Smooth muscle cell (in vitro differentiated cells): ENCODE measurements at regions not wholly inside any gene's neighbourhood (a gene's known extent, or its start where the extent isn't known, plus 50 kb on each side); places are given as distances from the start of the nearest gene placed in this dataset.
A peak's percentile ranks its signal among the peaks of the same experiment; 100 is the strongest.
"Not testable (repeated sequence)": the region's sequence is repeated elsewhere in the genome, so short reads cannot be mapped to it uniquely, and the experiment has no call there.

ENCODE experiments used
- DNase-seq: peaks from one replicate; lab custom pipeline; 2025; ENCODE audit not compliant: unreplicated experiment; lab: John Stamatoyannopoulos, UW
- H2AFZ ChIP-seq: fragments of 200-600 bp; sonication (generic); 2 replicates; pipeline ENCODE4 v1.6.0; 2016; ENCODE audit warnings: antibody characterized with exemption, low read depth, mild to moderate bottlenecking
- H3F3A ChIP-seq: fragments of 200-600 bp; sonication (generic); 2 replicates; pipeline ENCODE4 v1.6.0; 2017; ENCODE audit warnings: antibody characterized with exemption, low read depth
- H3K27ac ChIP-seq: fragments of 200-600 bp; sonication (generic); 2 replicates; pipeline ENCODE4 v1.5.1; 2016; ENCODE audit warnings: low read depth, mild to moderate bottlenecking
- H3K27me3 ChIP-seq: fragments of 200-600 bp; sonication (generic); 2 replicates; pipeline ENCODE4 v1.6.1; 2016; ENCODE audit warnings: low read depth, mild to moderate bottlenecking
- H3K36me3 ChIP-seq: fragments of 200-600 bp; sonication (generic); 2 replicates; pipeline ENCODE4 v1.5.1; 2016; ENCODE audit warnings: low read depth
- H3K4me1 ChIP-seq: fragments of 200-600 bp; sonication (generic); 2 replicates; pipeline ENCODE4 v1.5.1; 2016; ENCODE audit warnings: low read depth
- H3K4me2 ChIP-seq: fragments of 200-600 bp; sonication (generic); 2 replicates; pipeline ENCODE4 v1.6.0; 2016; ENCODE audit warnings: mild to moderate bottlenecking
- H3K4me3 ChIP-seq: fragments of 200-600 bp; sonication (generic); 2 replicates; pipeline ENCODE4 v1.5.1; 2016; ENCODE audit warnings: mild to moderate bottlenecking
- H3K79me2 ChIP-seq: fragments of 200-600 bp; sonication (generic); 2 replicates; pipeline ENCODE4 v1.6.0; 2016; ENCODE audit warnings: low read depth, mild to moderate bottlenecking
- H3K9ac ChIP-seq: fragments of 200-600 bp; sonication (generic); 2 replicates; pipeline ENCODE4 v1.6.0; 2016; ENCODE audit warnings: low read depth
- H3K9me3 ChIP-seq: fragments of 200-600 bp; sonication (generic); replicated peaks from 2 replicates; pipeline ENCODE4 v1.5.1; 2016; ENCODE audit warnings: low read depth
- H4K20me1 ChIP-seq: fragments of 200-600 bp; sonication (generic); 2 replicates; pipeline ENCODE4 v1.6.0; 2016; ENCODE audit warnings: low read depth
- whole genome bisulfite sequencing: methylation state at CpG from one replicate; pipeline ENCODE4 v1.1.7; 2016; ENCODE audit warnings: low lambda C conversion rate; 5-methylcytosine and 5-hydroxymethylcytosine counted together
- TF ChIP-seq, protein P1 (sequence below): fragments of 200-600 bp; sonication (generic); IDR thresholded peaks from 2 replicates; pipeline ENCODE4 v1.5.1; 2017; ENCODE audit warnings: borderline replicate concordance, mild to moderate bottlenecking, antibody characterized with exemption; ENCODE audit not compliant: insufficient read depth, poor library complexity, severe bottlenecking

DNA sequence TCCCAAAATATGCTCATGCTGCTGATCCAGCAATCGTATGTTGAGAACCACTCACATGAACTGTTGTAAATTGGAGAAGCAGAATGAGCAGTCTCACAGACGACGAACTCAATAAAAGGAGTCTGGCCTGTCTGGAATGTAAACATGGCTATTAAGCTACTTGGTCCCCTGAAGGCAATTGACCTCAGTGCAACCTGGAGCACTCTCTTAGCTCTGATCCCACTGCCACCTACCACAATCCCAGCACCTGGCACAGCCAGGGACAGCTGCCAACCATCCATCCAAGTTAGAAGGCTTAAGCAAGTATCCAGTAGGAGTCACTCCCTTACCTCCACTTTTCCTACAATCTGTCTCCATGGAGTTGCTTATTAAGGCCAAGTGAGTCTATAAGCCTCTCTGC is 406.9 kb upstream of the CLEC14A start:
- Histone ChIP-seq H3K4me1 (no peaks in the 10 kb centered on the region), H3K27ac (no peak overlapping the region), H3K9me3 (no peaks in the 10 kb centered on the region), H3K9ac (no peak overlapping the region), H2AFZ (peak overlapping the region; percentile 34), H3K4me3 (no peak overlapping the region), H3F3A (no peaks in the 10 kb centered on the region), H3K79me2 (no peaks in the 10 kb centered on the region), H4K20me1 (no peaks in the 10 kb centered on the region), H3K36me3 (no peaks in the 10 kb centered on the region), H3K27me3 (no peaks in the 10 kb centered on the region), H3K4me2 (no peak overlapping the region)
- WGBS, result 18% methylated on average over 3 of the region's 3 CpGs
- TF ChIP-seq, protein P1, sequence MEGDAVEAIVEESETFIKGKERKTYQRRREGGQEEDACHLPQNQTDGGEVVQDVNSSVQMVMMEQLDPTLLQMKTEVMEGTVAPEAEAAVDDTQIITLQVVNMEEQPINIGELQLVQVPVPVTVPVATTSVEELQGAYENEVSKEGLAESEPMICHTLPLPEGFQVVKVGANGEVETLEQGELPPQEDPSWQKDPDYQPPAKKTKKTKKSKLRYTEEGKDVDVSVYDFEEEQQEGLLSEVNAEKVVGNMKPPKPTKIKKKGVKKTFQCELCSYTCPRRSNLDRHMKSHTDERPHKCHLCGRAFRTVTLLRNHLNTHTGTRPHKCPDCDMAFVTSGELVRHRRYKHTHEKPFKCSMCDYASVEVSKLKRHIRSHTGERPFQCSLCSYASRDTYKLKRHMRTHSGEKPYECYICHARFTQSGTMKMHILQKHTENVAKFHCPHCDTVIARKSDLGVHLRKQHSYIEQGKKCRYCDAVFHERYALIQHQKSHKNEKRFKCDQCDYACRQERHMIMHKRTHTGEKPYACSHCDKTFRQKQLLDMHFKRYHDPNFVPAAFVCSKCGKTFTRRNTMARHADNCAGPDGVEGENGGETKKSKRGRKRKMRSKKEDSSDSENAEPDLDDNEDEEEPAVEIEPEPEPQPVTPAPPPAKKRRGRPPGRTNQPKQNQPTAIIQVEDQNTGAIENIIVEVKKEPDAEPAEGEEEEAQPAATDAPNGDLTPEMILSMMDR, result no peak
- no peak for DNase-seq

- no peaks in the 10 kb centered on the region for H3F3A ChIP-seq
- no peaks in the 10 kb centered on the region for H3K4me1 ChIP-seq
- TF ChIP-seq, protein P1, result no peak
These were observed 390.5 kb upstream of the CLEC14A start for GRCh38 chr14:38646391-38646790.

GRCh38 chr14:38634913-38635312 is 379.0 kb upstream of the CLEC14A start:
- not testable (repeated sequence) for H3K36me3 ChIP-seq, H3K4me1 ChIP-seq, H3K27ac ChIP-seq, H3F3A ChIP-seq, H3K9ac ChIP-seq, H3K27me3 ChIP-seq, H3K4me2 ChIP-seq, DNase-seq, H3K79me2 ChIP-seq, H3K4me3 ChIP-seq, H3K9me3 ChIP-seq, H2AFZ ChIP-seq, H4K20me1 ChIP-seq
- WGBS, result 96% methylated on average over 19 of the region's 19 CpGs

More at GRCh38 chr14:38646391-38646790, 390.5 kb upstream of the CLEC14A start:
- Histone ChIP-seq H3K27me3 (no peaks in the 10 kb centered on the region), H3K36me3 (no peaks in the 10 kb centered on the region), H4K20me1 (no peaks in the 10 kb centered on the region), H3K9ac (no peak overlapping the region), H2AFZ (no peak overlapping the region), H3K4me3 (no peak overlapping the region), H3K79me2 (no peaks in the 10 kb centered on the region), H3K4me2 (no peak overlapping the region), H3K27ac (no peak overlapping the region), H3K9me3 (no peaks in the 10 kb centered on the region)
- DNase-seq, result no peak
- WGBS, result 92% methylated on average over 2 of the region's 2 CpGs

DNA sequence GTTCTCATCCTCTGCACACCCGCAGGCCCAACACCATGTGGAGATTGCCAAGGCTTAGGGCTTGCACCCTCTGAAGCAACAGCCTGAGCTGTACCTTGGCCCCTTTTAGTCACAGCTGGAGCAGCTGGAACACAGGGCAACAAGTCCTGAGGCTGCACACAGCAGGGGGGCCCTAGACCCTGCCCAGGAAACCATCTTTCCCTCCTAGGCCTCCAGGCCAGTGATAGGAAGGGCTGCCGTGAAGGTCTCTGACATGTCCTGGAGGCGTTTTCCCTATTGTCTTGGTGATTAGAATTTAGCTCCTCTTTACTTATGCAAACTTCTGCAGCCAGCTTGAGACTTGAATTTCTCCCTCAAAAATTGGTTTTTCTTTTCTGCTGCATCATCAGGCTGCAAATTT is 373.5 kb upstream of the CLEC14A start:
- TF ChIP-seq, protein P1, result no peak
- no peak for DNase-seq
- Histone ChIP-seq H3K9ac (no peak overlapping the region), H3K9me3 (no peaks in the 10 kb centered on the region), H3K4me3 (no peak overlapping the region), H3K4me2 (no peak overlapping the region), H3K36me3 (no peaks in the 10 kb centered on the region), H4K20me1 (no peaks in the 10 kb centered on the region), H3F3A (no peaks in the 10 kb centered on the region), H2AFZ (no peak overlapping the region), H3K79me2 (no peaks in the 10 kb centered on the region), H3K27ac (no peak overlapping the region), H3K4me1 (no peaks in the 10 kb centered on the region), H3K27me3 (no peaks in the 10 kb centered on the region)
- WGBS, result 90% methylated on average over 3 of the region's 3 CpGs
